ENCODE measurements at regions not wholly inside any gene's neighbourhood (a gene's known extent, or its start where the extent isn't known, plus 50 kb on each side); places are given as distances from the start of the nearest gene placed in this dataset.

DNA sequence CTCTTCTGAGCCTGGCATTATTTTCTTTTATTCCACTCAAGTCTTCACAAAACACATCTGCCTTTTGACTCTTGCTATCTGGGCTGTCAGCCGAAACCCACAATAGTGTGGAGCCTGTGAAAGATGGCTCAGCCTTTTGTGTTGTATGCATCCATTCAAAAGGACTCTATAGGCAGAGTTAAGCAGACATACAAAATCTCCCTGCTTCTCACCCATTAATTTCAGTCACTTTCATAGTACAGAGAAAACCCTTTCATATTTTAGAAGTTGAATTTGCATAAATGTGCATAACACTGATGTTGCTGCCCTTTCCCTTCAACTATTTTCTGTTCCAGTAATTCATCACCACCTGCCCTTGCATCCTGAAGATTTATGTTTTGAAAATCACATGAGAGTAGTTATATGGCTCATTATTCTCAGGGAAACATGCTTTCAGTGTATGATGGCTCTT is 154.6 kb downstream of the EVA1A start:
- TF ChIP-seq, protein P1, sequence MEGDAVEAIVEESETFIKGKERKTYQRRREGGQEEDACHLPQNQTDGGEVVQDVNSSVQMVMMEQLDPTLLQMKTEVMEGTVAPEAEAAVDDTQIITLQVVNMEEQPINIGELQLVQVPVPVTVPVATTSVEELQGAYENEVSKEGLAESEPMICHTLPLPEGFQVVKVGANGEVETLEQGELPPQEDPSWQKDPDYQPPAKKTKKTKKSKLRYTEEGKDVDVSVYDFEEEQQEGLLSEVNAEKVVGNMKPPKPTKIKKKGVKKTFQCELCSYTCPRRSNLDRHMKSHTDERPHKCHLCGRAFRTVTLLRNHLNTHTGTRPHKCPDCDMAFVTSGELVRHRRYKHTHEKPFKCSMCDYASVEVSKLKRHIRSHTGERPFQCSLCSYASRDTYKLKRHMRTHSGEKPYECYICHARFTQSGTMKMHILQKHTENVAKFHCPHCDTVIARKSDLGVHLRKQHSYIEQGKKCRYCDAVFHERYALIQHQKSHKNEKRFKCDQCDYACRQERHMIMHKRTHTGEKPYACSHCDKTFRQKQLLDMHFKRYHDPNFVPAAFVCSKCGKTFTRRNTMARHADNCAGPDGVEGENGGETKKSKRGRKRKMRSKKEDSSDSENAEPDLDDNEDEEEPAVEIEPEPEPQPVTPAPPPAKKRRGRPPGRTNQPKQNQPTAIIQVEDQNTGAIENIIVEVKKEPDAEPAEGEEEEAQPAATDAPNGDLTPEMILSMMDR (IDR thresholded peaks at IDR 0.05) = no peak
- TF ChIP-seq POLR2A (IDR thresholded peaks at IDR 0.05; ENCODE audit: low read depth) = no peak

Measured in esophagus muscularis mucosa (tissue), 3 donors.